OCI-LY7 (cell line): ENCODE measurements at regions not wholly inside any gene's neighbourhood (a gene's known extent, or its start where the extent isn't known, plus 50 kb on each side); places are given as distances from the start of the nearest gene placed in this dataset.

Experiments used
- BruUV-seq: library from RNA; stranded (reverse); fragments of 400-500 nt; replicated peaks from 2 replicates; lab custom pipeline; 2021; lab: Mats Ljungman, UMichigan
- CTCF ChIA-PET: fragments of 300-600 bp; sonication (Branson Sonifier 250); formaldehyde crosslinking; loops from one replicate; lab custom pipeline; 2022; ENCODE audit warnings: antibody characterized with exemption; ENCODE audit not compliant: unreplicated experiment; lab: Charles Lee
- POLR2A ChIA-PET: fragments of 300-600 bp; sonication (Branson Sonifier 250); formaldehyde crosslinking; loops from one replicate; lab custom pipeline; 2022; ENCODE audit warnings: antibody characterized with exemption; lab: Charles Lee
- DNase-seq: peaks from one replicate; pipeline ENCODE4 v3.0.0-alpha.2; 2015; ENCODE audit warnings: low spot score
- H2AFZ ChIP-seq: fragments of 200-600 bp; sonication (generic), shearing (Covaris generic); 2 replicates; pipeline ENCODE4 v1.6.1; 2014; ENCODE audit warnings: mild to moderate bottlenecking, antibody characterized with exemption, low read length, moderate library complexity
- H3K27ac ChIP-seq: fragments of 200-600 bp; sonication (generic); 2 replicates; pipeline ENCODE4 v1.5.1; 2014; ENCODE audit warnings: mixed run types, low read depth, mild to moderate bottlenecking, moderate library complexity, low read length, inconsistent platforms; ENCODE audit not compliant: poor library complexity, severe bottlenecking
- H3K36me3 ChIP-seq: fragments of 200-600 bp; sonication (generic); 2 replicates; pipeline ENCODE4 v1.6.1; 2014; ENCODE audit warnings: mild to moderate bottlenecking, antibody characterized with exemption, low read length, moderate library complexity, mixed read lengths; ENCODE audit not compliant: insufficient read depth
- H3K4me1 ChIP-seq: fragments of 200-600 bp; sonication (generic); 2 replicates; pipeline ENCODE4 v1.5.1; 2014; ENCODE audit warnings: mild to moderate bottlenecking, low read length; ENCODE audit not compliant: insufficient read depth, poor library complexity, severe bottlenecking
- H3K4me2 ChIP-seq: fragments of 200-600 bp; sonication (generic); 2 replicates; pipeline ENCODE4 v1.6.1; 2014; ENCODE audit warnings: mild to moderate bottlenecking, low read length
- H3K4me3 ChIP-seq: fragments of 200-600 bp; sonication (generic); 2 replicates; pipeline ENCODE4 v1.5.1; 2014; ENCODE audit warnings: mild to moderate bottlenecking, low read depth, low read length; ENCODE audit not compliant: poor library complexity, severe bottlenecking
- H3K79me2 ChIP-seq: fragments of 200-600 bp; sonication (generic); 2 replicates; pipeline ENCODE4 v1.6.1; 2016; ENCODE audit warnings: low read depth, mild to moderate bottlenecking, low read length, moderate library complexity, mixed read lengths; ENCODE audit not compliant: insufficient read depth
- H3K9me2 ChIP-seq: fragments of 200-600 bp; sonication (generic); 2 replicates; pipeline ENCODE4 v1.6.1; 2016; ENCODE audit warnings: mild to moderate bottlenecking, low read length, mixed read lengths; ENCODE audit not compliant: insufficient read depth
- H3K9me3 ChIP-seq: fragments of 200-600 bp; sonication (generic); 2 replicates; pipeline ENCODE4 v1.6.1; 2014; ENCODE audit warnings: mild to moderate bottlenecking, mixed run types, low read length, mixed read lengths
- H4K20me1 ChIP-seq: fragments of 200-600 bp; sonication (generic); 2 replicates; pipeline ENCODE4 v1.6.1; 2014; ENCODE audit warnings: mild to moderate bottlenecking, antibody characterized with exemption, low read length, moderate library complexity, mixed read lengths; ENCODE audit not compliant: insufficient read depth
- EZH2phosphoT487 ChIP-seq: fragments of 200-600 bp; sonication (generic); IDR thresholded peaks from 2 replicates; pipeline ENCODE4 v1.6.1; 2018; ENCODE audit warnings: low read depth, borderline replicate concordance, mild to moderate bottlenecking, mixed run types, antibody characterized with exemption, low read length, moderate library complexity, mixed read lengths
- intact Hi-C: fragments of 100-400 bp; cut with micrococcal nuclease; formaldehyde crosslinking; loops from one replicate; pipeline ENCODE4 v1.10.0; 2022; ENCODE audit not compliant: unreplicated experiment
- TF ChIP-seq, protein P1 (sequence below): fragments of 200-600 bp; sonication (generic); conservative IDR thresholded peaks from 2 replicates; pipeline ENCODE4 v1.5.1; 2014; ENCODE audit warnings: mild to moderate bottlenecking, antibody characterized with exemption, low read length, moderate library complexity, mixed read lengths

DNA sequence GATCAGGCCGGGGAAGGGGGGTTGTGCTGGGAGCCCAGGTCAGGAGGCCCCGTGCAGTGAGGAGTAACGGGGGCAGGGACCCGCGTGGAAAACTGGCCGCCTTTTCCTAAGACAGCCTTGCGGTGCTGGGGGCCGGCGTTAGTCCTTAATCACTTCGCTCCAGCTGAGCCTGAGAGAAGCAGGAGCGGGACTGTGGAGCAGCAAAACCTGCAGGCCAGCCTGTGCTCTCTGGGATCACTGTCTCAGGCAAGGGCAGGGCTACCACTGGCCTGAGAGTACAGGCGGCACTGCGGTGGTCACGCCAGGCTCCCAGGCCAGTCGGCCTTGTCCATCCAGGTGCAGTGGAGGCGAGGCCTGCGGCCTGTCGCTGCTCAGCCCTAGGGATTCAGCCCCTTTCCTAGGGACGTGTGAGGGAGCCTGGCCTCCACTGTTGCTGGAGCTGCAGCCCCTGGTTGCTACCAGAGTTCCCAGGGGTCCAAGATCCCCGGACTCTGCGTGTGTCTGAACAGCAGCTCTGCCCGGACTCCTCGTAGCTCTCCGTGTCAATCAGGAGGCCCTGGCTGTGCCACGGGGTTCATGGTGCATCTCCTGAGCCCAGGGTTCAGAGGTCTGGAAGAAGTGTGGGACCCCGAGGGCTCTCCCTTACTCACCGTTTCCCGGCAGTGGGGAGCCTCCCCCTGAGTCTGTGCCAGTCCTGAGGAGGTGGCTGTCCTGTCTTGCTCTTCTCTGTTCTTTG is 2141.7 kb upstream of the TENM3 start:
- no peaks in the 10 kb centered on the region for H4K20me1 ChIP-seq
- DNase-seq = no peak
- POLR2A ChIA-PET = no interaction called here
- H3K79me2 ChIP-seq = no peaks in the 10 kb centered on the region
- H3K4me3 ChIP-seq = no peak overlapping the region
- CTCF ChIA-PET = no interaction called here
- BruUV-seq = no TSS peak
- intact Hi-C loops = no loop called here
- no peaks in the 10 kb centered on the region for H3K36me3 ChIP-seq
- H3K4me2 ChIP-seq = no peak overlapping the region
- H3K4me1 ChIP-seq = no peaks in the 10 kb centered on the region
- TF ChIP-seq, protein P1, sequence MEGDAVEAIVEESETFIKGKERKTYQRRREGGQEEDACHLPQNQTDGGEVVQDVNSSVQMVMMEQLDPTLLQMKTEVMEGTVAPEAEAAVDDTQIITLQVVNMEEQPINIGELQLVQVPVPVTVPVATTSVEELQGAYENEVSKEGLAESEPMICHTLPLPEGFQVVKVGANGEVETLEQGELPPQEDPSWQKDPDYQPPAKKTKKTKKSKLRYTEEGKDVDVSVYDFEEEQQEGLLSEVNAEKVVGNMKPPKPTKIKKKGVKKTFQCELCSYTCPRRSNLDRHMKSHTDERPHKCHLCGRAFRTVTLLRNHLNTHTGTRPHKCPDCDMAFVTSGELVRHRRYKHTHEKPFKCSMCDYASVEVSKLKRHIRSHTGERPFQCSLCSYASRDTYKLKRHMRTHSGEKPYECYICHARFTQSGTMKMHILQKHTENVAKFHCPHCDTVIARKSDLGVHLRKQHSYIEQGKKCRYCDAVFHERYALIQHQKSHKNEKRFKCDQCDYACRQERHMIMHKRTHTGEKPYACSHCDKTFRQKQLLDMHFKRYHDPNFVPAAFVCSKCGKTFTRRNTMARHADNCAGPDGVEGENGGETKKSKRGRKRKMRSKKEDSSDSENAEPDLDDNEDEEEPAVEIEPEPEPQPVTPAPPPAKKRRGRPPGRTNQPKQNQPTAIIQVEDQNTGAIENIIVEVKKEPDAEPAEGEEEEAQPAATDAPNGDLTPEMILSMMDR = no peak
- H3K9me3 ChIP-seq = no peaks in the 10 kb centered on the region
- H2AFZ ChIP-seq = no peak overlapping the region
- H3K27ac ChIP-seq = no peak overlapping the region
- no peaks in the 10 kb centered on the region for H3K9me2 ChIP-seq

DNA sequence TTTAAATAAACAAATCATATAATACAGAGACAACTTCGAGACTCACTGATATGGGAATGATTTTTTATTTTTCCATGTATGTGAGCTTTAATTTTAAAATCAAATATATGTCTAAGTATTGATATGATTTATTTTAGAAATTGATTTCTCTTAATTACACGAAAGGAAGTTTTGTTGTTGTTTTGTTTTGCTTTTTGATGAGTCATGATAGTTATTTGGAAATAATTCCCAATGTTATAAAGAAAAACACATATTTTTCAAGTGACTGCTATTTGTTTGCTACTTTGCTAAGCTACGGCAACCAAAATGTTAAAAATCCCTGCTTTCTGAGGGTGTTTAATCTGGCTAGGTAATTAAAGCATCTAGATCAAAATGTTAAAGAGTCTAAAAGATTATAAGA is 2139.4 kb upstream of the TENM3 start:
- H3K27ac ChIP-seq = no peak overlapping the region
- H3K4me3 ChIP-seq = no peak overlapping the region
- H3K4me2 ChIP-seq = no peak overlapping the region
- no peaks in the 10 kb centered on the region for H3K36me3 ChIP-seq
- H3K9me2 ChIP-seq = no peaks in the 10 kb centered on the region
- no TSS peak for BruUV-seq
- DNase-seq = no peak
- ChIA-PET CTCF (no interaction called here), POLR2A (interaction anchor here (1.1 kb wide), 1 partner anchor 10 kb away, joined by 3 read pairs; no protein-coding TSS in a partner anchor)
- no peaks in the 10 kb centered on the region for H3K79me2 ChIP-seq
- TF ChIP-seq, protein P1 = no peak
- TF ChIP-seq EZH2phosphoT487 = no peak
- H4K20me1 ChIP-seq = no peaks in the 10 kb centered on the region
- H3K9me3 ChIP-seq = no peaks in the 10 kb centered on the region
- H3K4me1 ChIP-seq = no peaks in the 10 kb centered on the region
- H2AFZ ChIP-seq = no peak overlapping the region
- intact Hi-C loops = no loop called here

DNA sequence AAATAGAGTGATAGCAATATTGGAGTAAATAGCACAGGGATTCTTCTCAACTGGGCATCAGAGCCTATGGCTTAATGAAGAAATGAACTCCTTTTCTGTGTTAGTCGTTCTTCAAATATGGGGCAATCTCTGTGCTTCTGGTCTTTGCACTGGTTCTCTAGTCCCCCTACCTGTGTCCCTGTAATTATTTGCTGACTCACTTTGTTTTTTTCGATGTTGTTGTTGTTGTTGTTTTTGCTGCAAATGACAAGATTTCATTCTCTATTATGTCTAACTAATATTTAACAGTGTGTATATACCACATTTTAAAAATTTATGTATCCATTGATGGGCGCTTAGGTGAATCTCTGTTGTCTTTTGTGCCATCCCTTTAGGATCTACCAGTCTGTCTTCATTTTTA is 2137.8 kb upstream of the TENM3 start:
- Histone ChIP-seq H3K9me3 (no peaks in the 10 kb centered on the region), H4K20me1 (no peaks in the 10 kb centered on the region), H3K4me1 (no peaks in the 10 kb centered on the region), H3K4me2 (no peak overlapping the region), H2AFZ (no peak overlapping the region), H3K9me2 (no peaks in the 10 kb centered on the region), H3K36me3 (no peaks in the 10 kb centered on the region), H3K4me3 (no peak overlapping the region), H3K79me2 (no peaks in the 10 kb centered on the region), H3K27ac (no peak overlapping the region)
- DNase-seq = no peak
- TF ChIP-seq EZH2phosphoT487 = no peak
- TF ChIP-seq, protein P1 = no peak
- POLR2A ChIA-PET = interaction anchor here (0.5 to 0.7 kb wide), 2 partner anchors 8 to 117 kb away, joined by 3 read pairs; no protein-coding TSS in a partner anchor
- intact Hi-C loops = no loop called here
- BruUV-seq = no TSS peak
- CTCF ChIA-PET = no interaction called here
